K562 (cell line): ENCODE measurements at regions not wholly inside any gene's neighbourhood (a gene's known extent, or its start where the extent isn't known, plus 50 kb on each side); places are given as distances from the start of the nearest gene placed in this dataset.

Experiments
- ATAC-seq: fragments of 200-7000 bp; cut with Tn5 transposase; 3 replicates; pipeline ENCODE4 v1.9.1; 2020; ENCODE audit warnings: moderate library complexity
- BruUV-seq: library from RNA; stranded (reverse); fragments of 400-500 nt; replicated peaks from 2 replicates; lab custom pipeline; 2021; lab: Mats Ljungman, UMichigan
- CTCF ChIA-PET: fragments of 300-600 bp; formaldehyde crosslinking; extraction: SDS; loops from one replicate; lab custom pipeline; 2021; ENCODE audit warnings: low intra/inter-chr PET ratio; lab: Yijun Ruan, JAX
- POLR2A ChIA-PET: fragments of 300-600, 350-650 bp; sonication (Branson Sonifier 250); formaldehyde crosslinking; extraction: SDS; loops from one replicate; lab custom pipeline; 2021; ENCODE audit warnings: antibody characterized with exemption, inconsistent platforms; lab: Yijun Ruan, JAX
- DNase-seq, 4 experiments: peaks; one replicate each; pipeline versions ENCODE4 v3.0.0 to v3.0.0-alpha.2; 2011 to 2018; ENCODE audit warnings: low spot score in 3 of 4, mixed read lengths in 3 of 4; ENCODE audit errors: extremely low read depth in 1 of 4
- FAIRE-seq: peaks from 2 replicates; lab custom pipeline; 2011; peaks lifted over from hg19 to GRCh38; lab: Jason Lieb, UNC
- H2AFZ ChIP-seq: 2 replicates; pipeline ENCODE4 v1.6.0; 2011; ENCODE audit warnings: low read depth, low read length, control low read depth, inconsistent platforms
- H3K27ac ChIP-seq: fragments of 200-600 bp; 3 replicates; pipeline ENCODE4 v1.8.0; 2011; ENCODE audit warnings: low read depth, mild to moderate bottlenecking, control low read depth, inconsistent platforms, low read length, moderate library complexity, mixed read lengths; ENCODE audit errors: extremely low read depth
- H3K27me3 ChIP-seq, 2 experiments: fragments of 300-600 bp in 1 of 2; 2 replicates in 1 of 2; 3 replicates in 1 of 2; pipeline versions ENCODE4 v1.6.0 to v1.8.0; 2011; ENCODE audit warnings: inconsistent platforms in 2 of 2, low read length in 2 of 2, mild to moderate bottlenecking in 1 of 2, mixed read lengths in 1 of 2, moderate library complexity in 1 of 2; ENCODE audit not compliant: control insufficient read depth in 2 of 2, insufficient read depth in 2 of 2
- H3K36me3 ChIP-seq: fragments of 300-600 bp; 3 replicates; pipeline ENCODE4 v1.8.0; 2011; ENCODE audit warnings: mild to moderate bottlenecking, low read length, inconsistent platforms; ENCODE audit not compliant: control insufficient read depth, insufficient read depth
- H3K4me1 ChIP-seq, 2 experiments: fragments of 200-600 bp in 1 of 2; replicated peaks in 1 of 2; 2 replicates in 1 of 2; 3 replicates in 1 of 2; pipeline versions ENCODE4 v1.5.1 to v1.8.0; 2011; ENCODE audit warnings: inconsistent platforms in 2 of 2, low read length in 2 of 2, mild to moderate bottlenecking in 1 of 2, mixed read lengths in 1 of 2, moderate library complexity in 1 of 2; ENCODE audit not compliant: control insufficient read depth in 2 of 2, insufficient read depth in 2 of 2
- H3K4me2 ChIP-seq: 2 replicates; pipeline ENCODE4 v1.6.1; 2011; ENCODE audit warnings: low read length, control low read depth, inconsistent platforms, mixed read lengths; ENCODE audit not compliant: insufficient read depth
- H3K4me3 ChIP-seq: fragments of 200-600 bp; sonication (generic), shearing (Covaris generic); 2 replicates; pipeline ENCODE4 v1.5.1; 2016; ENCODE audit warnings: control low read depth, inconsistent platforms
- H3K79me2 ChIP-seq: fragments of 200-600 bp; 3 replicates; pipeline ENCODE4 v1.8.0; 2011; ENCODE audit warnings: low read length, inconsistent platforms; ENCODE audit not compliant: control insufficient read depth, insufficient read depth
- H3K9ac ChIP-seq, 2 experiments: 2 replicates each; pipeline versions ENCODE4 v1.6.0 to v1.6.1; 2011; ENCODE audit warnings: low read depth in 2 of 2, low read length in 2 of 2, control low read depth in 1 of 2, inconsistent platforms in 1 of 2, mild to moderate bottlenecking in 1 of 2, mixed read lengths in 1 of 2; ENCODE audit not compliant: insufficient read depth in 1 of 2
- H3K9me1 ChIP-seq: one replicate; pipeline ENCODE4 v1.6.0; 2011; ENCODE audit warnings: inconsistent platforms, mild to moderate bottlenecking, low read length, moderate library complexity; ENCODE audit not compliant: control insufficient read depth, insufficient read depth
- H3K9me3 ChIP-seq: replicated peaks from 2 replicates; pipeline ENCODE4 v1.5.1; 2011; ENCODE audit warnings: low read depth, low read length, inconsistent platforms; ENCODE audit not compliant: control insufficient read depth, insufficient read depth
- H4K20me1 ChIP-seq: replicated peaks from 2 replicates; pipeline ENCODE4 v1.6.1; 2011; ENCODE audit warnings: low read length, inconsistent platforms, mixed read lengths; ENCODE audit not compliant: control insufficient read depth, insufficient read depth
- BCOR ChIP-seq: fragments of 450-650 bp; IDR thresholded peaks from 2 replicates; pipeline ENCODE4 v1.6.1; 2016
- CAMTA2 ChIP-seq: fragments of 250-450 bp; sonication (Bioruptor Pico); conservative IDR thresholded peaks from 2 replicates; pipeline ENCODE4 v1.5.1; 2022
- CBX1 ChIP-seq: sonication (generic); IDR thresholded peaks from 2 replicates; pipeline ENCODE4 v1.6.1; 2016; ENCODE audit warnings: antibody characterized with exemption, low read depth, mild to moderate bottlenecking
- DACH1 ChIP-seq: fragments of 450-650 bp; IDR thresholded peaks from 2 replicates; pipeline ENCODE4 v1.6.1; 2018; ENCODE audit not compliant: partially characterized antibody
- FOS ChIP-seq: IDR thresholded peaks from 3 replicates; pipeline ENCODE4 v1.6.1; 2011; ENCODE audit not compliant: insufficient read length; ENCODE audit errors: extremely low read depth
- FOSL1 ChIP-seq: fragments of 200-800 bp; sonication (Bioruptor generic); conservative IDR thresholded peaks from 2 replicates; pipeline ENCODE4 v1.6.1; 2016; ENCODE audit warnings: missing genetic modification characterization, missing compliant biosample characterization
- POLR3G ChIP-seq: IDR thresholded peaks from 2 replicates; pipeline ENCODE4 v1.6.1; 2011; ENCODE audit not compliant: insufficient read length, insufficient replicate concordance; ENCODE audit errors: extremely low read depth
- RBM15 ChIP-seq: fragments of 200-400 bp; formaldehyde crosslinking; IDR thresholded peaks from 2 replicates; pipeline ENCODE4 v1.6.1; 2018; ENCODE audit warnings: mild to moderate bottlenecking, low read length, moderate library complexity; ENCODE audit not compliant: insufficient read depth
- RCOR1 ChIP-seq, 2 experiments: IDR thresholded peaks; 2 replicates each; pipeline ENCODE4 v1.6.1; 2012; ENCODE audit warnings: low read depth in 2 of 2, low read length in 2 of 2, borderline replicate concordance in 1 of 2, improper control_type of control experiment in 1 of 2
- SLC30A9 ChIP-seq: fragments of 250-450 bp; sonication (Bioruptor Pico); IDR thresholded peaks from 2 replicates; pipeline ENCODE4 v1.8.0; 2022; ENCODE audit warnings: mild to moderate bottlenecking, moderate library complexity
- SMAD2 ChIP-seq: fragments of 150-350 bp; IDR thresholded peaks from 2 replicates; pipeline ENCODE4 v1.6.1; 2014; ENCODE audit warnings: low read depth, mild to moderate bottlenecking, low read length
- THRAP3 ChIP-seq: fragments of 450-650 bp; IDR thresholded peaks from 2 replicates; pipeline ENCODE4 v1.6.1; 2016; ENCODE audit warnings: mild to moderate bottlenecking, inconsistent platforms, borderline replicate concordance
- ZBTB33 ChIP-seq: sonication (generic); formaldehyde crosslinking; IDR thresholded peaks from 2 replicates; pipeline ENCODE4 v1.8.1; 2023; ENCODE audit warnings: mild to moderate bottlenecking, missing genetic modification reagents
- ZFP1 ChIP-seq: fragments of 450-650 bp; formaldehyde crosslinking; IDR thresholded peaks from 2 replicates; pipeline ENCODE4 v1.4.0; 2020; ENCODE audit warnings: mild to moderate bottlenecking, mixed read lengths
- ZNF217 ChIP-seq: sonication (generic); formaldehyde crosslinking; IDR thresholded peaks from 2 replicates; pipeline ENCODE4 v1.8.0; 2022; ENCODE audit warnings: mild to moderate bottlenecking, missing genetic modification reagents
- ZNF280B ChIP-seq: fragments of 250-450 bp; sonication (Bioruptor Pico); IDR thresholded peaks from 2 replicates; pipeline ENCODE4 v1.5.1; 2021; ENCODE audit warnings: mild to moderate bottlenecking
- WGBS: fragments of 100-300 bp; shearing (Covaris generic); methylation state at CpG from one replicate; pipeline ENCODE4 v1.1.6; 2016; ENCODE audit warnings: low coverage, mixed read lengths; ENCODE audit not compliant: insufficient coverage; ENCODE audit errors: missing lambda C conversion rate; 5-methylcytosine and 5-hydroxymethylcytosine counted together
- in situ Hi-C: fragments of 300-500 bp; cut with MboI; formaldehyde crosslinking; loops from 4 replicates; pipeline ENCODE4 v1.15.0; 2018; ENCODE audit warnings: inconsistent platforms, mixed read lengths
- intact Hi-C: fragments of 100-400 bp; cut with micrococcal nuclease; formaldehyde crosslinking; loops from 2 replicates; pipeline ENCODE4 v1.14.2; 2022

- 0% methylated on average over 4 of the region's 4 CpGs for WGBS
- CTCF ChIA-PET = no interaction called here
- H3K27ac ChIP-seq = no peak overlapping the region
Measured at GRCh38 chr13:36543671-36544070, 111.4 kb downstream of the CCNA1 start.

More at GRCh38 chr13:36543671-36544070, 111.4 kb downstream of the CCNA1 start:
- FAIRE-seq (no peak), DNase-seq (no peak), ATAC-seq (no peak)
- Histone ChIP-seq H3K79me2 (no peaks in the 10 kb centered on the region), H3K9me3 (no peaks in the 10 kb centered on the region), H3K9ac (no peak overlapping the region), H3K27me3 (no peaks in the 10 kb centered on the region), H3K4me1 (no peaks in the 10 kb centered on the region), H2AFZ (no peak overlapping the region), H3K4me2 (no peak overlapping the region), H3K9me1 (no peaks in the 10 kb centered on the region), H4K20me1 (no peaks in the 10 kb centered on the region), H3K36me3 (no peaks in the 10 kb centered on the region), H3K4me3 (no peak overlapping the region)
- TF ChIP-seq THRAP3 = no peak
- no peak for TF ChIP-seq CBX1
- TF ChIP-seq DACH1 = no peak
- TF ChIP-seq SMAD2 = no peak
- TF ChIP-seq FOSL1 = no peak
- TF ChIP-seq RBM15 = no peak
- TF ChIP-seq BCOR = no peak
- no peak for TF ChIP-seq POLR3G
- no peak for TF ChIP-seq ZNF217
- no peak for TF ChIP-seq SLC30A9
- no peak for TF ChIP-seq ZBTB33
- TF ChIP-seq RCOR1 (IDR thresholded peaks at IDR 0.05; ENCODE audit: borderline replicate concordance in 1 of 2, low read depth in 2 of 2, low read length in 2 of 2) = no peak
- TF ChIP-seq ZNF280B = no peak
- TF ChIP-seq FOS = no peak
- no peak for TF ChIP-seq ZFP1 (CRISPR knock-in tag)
- TF ChIP-seq CAMTA2 (CRISPR knock-in tag) = no peak
- BruUV-seq = no TSS peak
- in situ Hi-C loops (no loop called here), intact Hi-C loops (no loop called here)
- POLR2A ChIA-PET = no interaction called here
